SK-N-SH (cell line): ENCODE measurements at regions not wholly inside any gene's neighbourhood (a gene's known extent, or its start where the extent isn't known, plus 50 kb on each side); places are given as distances from the start of the nearest gene placed in this dataset.

ENCODE experiments used
- FOXM1 ChIP-seq: IDR thresholded peaks from 2 replicates; pipeline ENCODE4 v1.4.0; 2012; ENCODE audit warnings: low read depth, mild to moderate bottlenecking
- JUND ChIP-seq: IDR thresholded peaks from 2 replicates; pipeline ENCODE4 v1.4.0; 2012
- MAX ChIP-seq: IDR thresholded peaks from 2 replicates; pipeline ENCODE4 v1.4.0; 2012; ENCODE audit warnings: low read depth
- POLR2AphosphoS5 ChIP-seq: IDR thresholded peaks from 2 replicates; pipeline ENCODE4 v1.6.1; 2012; ENCODE audit warnings: low read depth, low read length
- RFX5 ChIP-seq: IDR thresholded peaks from 2 replicates; pipeline ENCODE4 v1.6.1; 2012; ENCODE audit warnings: mild to moderate bottlenecking, improper control_type of control experiment, low read length

- TF ChIP-seq FOXM1 = no peak
- no peak for TF ChIP-seq RFX5
- no peak for TF ChIP-seq POLR2AphosphoS5
- TF ChIP-seq JUND = no peak
- no peak for TF ChIP-seq MAX
These were observed 79.9 kb upstream of the NCOR2 start for GRCh38 chr12:124647316-124647715.
